GM19452 (cell line): ENCODE measurements at regions not wholly inside any gene's neighbourhood (a gene's known extent, or its start where the extent isn't known, plus 50 kb on each side); places are given as distances from the start of the nearest gene placed in this dataset.
A peak's percentile ranks its signal among the peaks of the same experiment; 100 is the strongest.
"Not testable (repeated sequence)": the region's sequence is repeated elsewhere in the genome, so short reads cannot be mapped to it uniquely, and the experiment has no call there.

ENCODE experiments used
- ATAC-seq: cut with Tn5 transposase; IDR thresholded peaks from one replicate; pipeline ENCODE4 v1.9.1; 2021; ENCODE audit not compliant: unreplicated experiment

- not testable (repeated sequence) for ATAC-seq
Measured at GRCh38 chr4:104662269-104662668, 167.6 kb upstream of the CXXC4 start.

- ATAC-seq, result no peak
Measured at GRCh38 chr4:104677116-104677515, 182.4 kb upstream of the CXXC4 start.

- no peak for ATAC-seq
Measured at GRCh38 chr4:104682311-104682710, 187.6 kb upstream of the CXXC4 start.

DNA sequence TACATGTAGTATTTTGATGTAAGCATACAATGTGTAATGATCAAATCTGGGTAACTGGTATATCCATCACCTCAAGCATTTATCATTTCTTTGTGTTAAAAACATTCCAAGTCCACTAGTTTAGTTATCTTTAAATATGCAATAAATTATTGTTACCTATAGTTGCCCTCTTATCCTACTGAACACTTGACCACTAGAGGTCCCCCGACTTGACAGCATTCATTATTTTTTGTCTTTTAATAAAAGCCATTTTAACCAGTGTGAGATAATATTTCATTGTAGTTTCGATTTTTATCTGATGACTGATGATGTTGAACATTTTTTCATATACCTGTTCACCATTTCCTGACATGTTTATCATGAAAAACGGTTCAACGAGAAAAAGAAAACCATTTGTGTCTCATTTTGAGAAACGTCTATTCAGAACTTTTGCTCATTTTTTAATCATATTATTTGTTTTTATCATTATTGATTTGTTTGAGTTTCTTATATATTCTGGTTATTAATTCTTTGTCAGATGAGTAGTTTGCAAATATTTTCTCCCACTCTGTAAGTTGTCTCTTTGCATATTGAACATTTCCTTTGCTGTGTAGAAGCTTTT, 199.0 kb upstream of the CXXC4 start:
- no peak for ATAC-seq

DNA sequence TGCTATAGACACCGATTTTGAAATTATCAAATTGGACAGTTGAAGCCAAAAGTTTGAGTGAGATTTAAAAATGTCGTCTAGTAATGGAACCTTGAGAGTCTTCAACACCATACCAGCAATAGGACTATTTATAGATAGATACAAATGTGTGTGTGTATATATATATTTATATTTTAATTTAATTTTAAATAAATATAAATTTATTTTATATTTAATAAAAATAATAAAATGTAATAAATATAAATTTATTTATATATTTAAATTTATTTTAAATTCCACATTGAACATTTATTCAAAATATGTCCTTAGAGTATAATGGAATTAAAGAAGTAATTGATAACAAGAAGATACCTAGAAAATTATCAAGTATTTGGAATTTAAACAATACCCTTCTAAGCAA, 221.9 kb upstream of the CXXC4 start:
- ATAC-seq, result no peak

- peak; percentile 98 for ATAC-seq
Measured at GRCh38 chr4:104719539-104720230, 225.0 kb upstream of the CXXC4 start.

DNA sequence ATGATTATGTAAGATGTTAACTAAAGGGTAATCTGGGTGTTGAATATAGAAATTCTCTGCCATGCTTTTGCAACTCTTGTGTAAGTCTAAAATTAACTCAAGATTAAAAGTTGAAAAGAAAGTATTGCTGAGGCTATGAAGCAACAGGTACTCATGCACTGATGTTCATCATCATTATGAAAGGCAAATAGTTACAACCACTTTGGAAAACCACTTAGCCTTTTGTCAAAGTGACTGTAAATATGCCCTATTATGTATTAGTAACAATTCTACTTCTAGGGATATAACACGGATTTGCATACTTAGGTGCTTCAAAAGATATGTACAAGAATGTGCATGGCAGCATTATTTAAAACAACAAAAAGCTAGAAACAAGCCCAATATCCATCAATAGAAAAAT, 227.8 kb upstream of the CXXC4 start:
- ATAC-seq, result no peak

DNA sequence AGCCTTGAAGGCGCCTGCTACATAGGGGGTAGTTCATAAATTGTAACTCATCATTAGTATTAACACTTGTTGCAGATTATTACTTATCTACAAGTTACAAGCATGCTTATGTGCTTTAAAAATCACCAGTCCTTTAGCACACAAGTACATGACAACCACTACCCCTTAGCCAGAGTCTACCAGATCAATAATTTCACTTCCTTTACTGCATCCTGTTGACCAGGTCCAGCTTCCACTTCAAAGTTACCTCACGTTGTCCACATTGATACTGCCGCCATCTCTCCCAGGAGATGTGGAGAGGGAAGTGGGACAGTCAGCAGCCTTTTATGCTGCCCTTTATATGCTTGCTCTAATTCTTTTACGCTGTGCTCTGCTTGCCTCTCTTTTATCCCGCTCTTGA, 231.3 kb upstream of the CXXC4 start:
- ATAC-seq, result no peak

DNA sequence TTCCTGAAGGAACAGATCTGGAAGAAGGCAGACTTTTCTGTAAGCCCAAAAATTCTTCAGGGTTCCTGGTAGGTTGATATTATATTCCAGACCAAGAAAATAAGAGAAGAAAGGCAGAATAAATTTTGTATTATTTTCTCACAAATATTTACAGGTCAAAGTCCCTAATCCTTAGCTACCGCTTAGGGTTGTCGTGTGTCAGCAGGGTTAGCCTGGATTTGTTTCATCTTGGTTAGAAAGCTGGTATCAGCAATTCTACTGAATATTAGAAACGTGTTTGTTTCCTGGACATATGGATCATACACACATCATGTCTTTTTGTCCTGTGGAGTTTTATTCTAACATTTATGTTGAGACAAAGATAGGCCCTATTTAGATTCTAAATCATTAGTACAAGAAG, 232.9 kb upstream of the CXXC4 start:
- ATAC-seq, result no peak

- ATAC-seq, result no peak
Measured at GRCh38 chr4:104728380-104729122, 233.9 kb upstream of the CXXC4 start.

DNA sequence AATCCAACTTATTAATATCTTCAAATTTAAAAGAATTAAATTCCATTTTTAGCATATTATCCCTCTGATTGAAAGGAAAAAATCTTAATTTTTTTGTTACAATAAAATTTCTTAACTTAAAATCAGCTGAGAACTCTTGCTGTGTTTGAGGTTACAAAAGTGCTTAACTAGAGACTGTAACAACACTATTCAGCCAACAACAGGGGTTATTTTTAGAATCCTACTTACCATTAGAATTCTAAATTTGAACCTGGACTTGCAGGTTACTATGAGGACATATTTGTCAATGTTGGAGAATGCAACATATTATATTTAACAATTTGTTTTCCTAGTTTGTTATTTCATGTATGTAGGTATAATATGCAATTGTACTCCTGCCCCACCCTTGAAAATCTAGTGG, 238.1 kb upstream of the CXXC4 start:
- ATAC-seq, result no peak

DNA sequence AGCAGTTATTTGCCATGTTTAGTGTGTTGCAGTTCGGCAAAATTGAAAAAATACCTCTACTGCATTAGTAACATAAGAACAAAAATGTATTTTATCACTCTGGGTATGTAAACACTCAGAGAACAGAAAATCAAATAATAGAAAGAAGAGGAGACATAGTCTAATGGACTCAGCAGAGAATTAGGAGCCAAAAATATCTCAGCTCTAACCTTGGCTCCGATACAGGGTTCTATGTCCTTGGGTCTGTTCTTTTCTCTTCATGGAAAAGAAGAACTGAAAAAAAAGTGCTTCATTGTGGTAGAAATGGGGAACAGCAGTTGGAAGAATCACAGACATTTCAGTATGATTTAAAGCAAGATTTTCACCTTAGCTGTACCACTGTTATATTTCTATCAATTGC, 240.5 kb upstream of the CXXC4 start:
- ATAC-seq, result no peak

DNA sequence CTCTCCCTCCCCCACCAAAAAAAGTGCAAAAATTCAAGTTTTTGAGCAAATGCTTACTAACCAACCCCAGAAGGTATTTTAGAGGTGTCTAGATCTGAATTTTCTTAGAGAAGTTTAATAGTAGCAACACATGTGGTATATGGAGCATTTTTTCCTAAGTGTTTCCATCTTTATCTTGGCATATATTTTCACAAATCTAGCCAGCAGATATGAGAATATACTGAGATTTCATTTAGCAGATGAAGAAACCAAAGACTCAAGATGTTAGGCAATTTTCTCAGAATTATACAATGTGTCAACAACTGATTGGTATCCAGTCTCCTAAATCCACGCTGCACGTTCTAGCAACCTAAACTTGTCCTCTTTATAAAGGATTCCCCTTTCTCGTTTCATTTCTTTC, 245.5 kb upstream of the CXXC4 start:
- no peak for ATAC-seq

DNA sequence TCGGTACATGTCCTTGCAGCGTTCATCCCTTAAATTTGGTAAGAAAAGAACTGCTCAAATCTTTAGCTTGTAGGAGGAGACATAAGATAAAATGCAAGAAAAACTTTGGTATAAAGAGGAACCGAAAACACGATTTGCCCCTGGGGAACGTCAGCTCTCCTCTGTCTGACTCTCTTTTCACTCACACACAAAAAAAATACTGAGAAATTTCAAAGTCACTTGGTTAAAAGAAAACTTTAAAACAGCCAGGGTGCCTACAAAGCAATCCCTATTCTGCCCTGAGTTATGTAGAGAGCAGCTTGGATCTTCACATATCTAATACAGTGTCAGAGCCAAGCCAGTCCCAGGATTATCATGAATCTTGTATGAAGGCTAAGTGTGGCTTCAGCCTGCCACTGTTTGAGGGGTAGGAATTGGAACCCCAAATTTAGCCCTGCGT, 248.5 kb upstream of the CXXC4 start:
- ATAC-seq, result peak; percentile 97

- no peak for ATAC-seq
Measured at GRCh38 chr4:104747635-104748034, 252.9 kb upstream of the CXXC4 start.

- ATAC-seq, result no peak
Measured at GRCh38 chr4:104749062-104749461, 254.4 kb upstream of the CXXC4 start.

DNA sequence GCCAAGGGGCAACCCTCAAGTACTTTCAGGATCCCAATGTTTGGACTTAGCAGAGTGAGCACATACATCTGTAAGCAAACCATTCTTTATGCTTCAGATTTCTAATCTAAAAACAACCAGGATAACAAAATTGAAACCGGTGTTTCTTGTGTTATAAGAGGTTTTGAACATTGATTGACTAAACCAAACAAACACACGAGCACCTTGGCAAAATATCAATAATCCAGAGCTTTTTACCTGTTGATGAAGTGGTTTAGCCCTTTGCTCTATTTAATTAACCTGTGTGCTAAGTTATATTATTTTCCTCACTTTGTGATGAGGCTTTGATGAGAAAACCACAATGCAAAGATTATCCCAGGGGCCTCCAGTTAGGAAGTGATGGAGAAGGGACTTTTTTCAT, 255.3 kb upstream of the CXXC4 start:
- no peak for ATAC-seq

DNA sequence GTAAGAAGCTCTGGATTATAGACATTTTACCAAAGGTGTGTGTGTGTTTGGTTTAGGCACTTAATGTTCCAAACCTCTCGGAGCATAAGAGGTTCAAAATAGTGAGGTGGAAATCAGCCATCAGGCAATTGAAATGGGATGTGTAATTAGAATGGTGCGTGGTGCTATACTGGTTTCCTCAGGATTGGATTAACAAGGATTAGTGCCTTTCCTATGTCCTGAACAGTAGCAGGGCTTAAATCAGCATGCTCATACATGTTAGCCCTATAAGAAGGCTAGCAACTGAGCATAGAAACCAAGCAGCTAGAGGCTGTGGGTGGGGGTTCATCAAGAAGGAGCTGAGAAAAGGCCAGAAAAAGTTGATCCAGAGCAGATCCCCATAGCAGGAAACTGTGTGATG, 256.8 kb upstream of the CXXC4 start:
- ATAC-seq, result no peak

- peak; percentile 80 for ATAC-seq
Measured at GRCh38 chr4:104752337-104752736, 257.6 kb upstream of the CXXC4 start.

DNA sequence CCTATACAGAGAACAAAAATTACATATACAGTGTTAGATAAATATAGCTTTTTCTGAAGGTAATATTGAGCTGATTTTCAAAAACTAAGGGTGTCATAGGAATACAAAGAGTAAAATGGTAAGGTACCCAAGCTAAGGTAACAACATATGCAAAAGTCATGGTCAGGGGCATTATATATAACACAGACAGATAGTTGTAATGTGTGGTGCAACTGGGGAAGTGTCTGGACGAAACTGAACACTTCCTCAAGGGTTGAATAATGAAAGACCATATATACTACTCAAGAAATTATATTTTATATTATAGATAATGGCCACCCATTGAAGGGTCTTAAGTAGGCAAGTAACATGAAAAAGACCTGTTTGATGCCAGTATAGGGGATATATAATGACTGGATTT, 262.1 kb upstream of the CXXC4 start:
- peak; percentile 30 for ATAC-seq

DNA sequence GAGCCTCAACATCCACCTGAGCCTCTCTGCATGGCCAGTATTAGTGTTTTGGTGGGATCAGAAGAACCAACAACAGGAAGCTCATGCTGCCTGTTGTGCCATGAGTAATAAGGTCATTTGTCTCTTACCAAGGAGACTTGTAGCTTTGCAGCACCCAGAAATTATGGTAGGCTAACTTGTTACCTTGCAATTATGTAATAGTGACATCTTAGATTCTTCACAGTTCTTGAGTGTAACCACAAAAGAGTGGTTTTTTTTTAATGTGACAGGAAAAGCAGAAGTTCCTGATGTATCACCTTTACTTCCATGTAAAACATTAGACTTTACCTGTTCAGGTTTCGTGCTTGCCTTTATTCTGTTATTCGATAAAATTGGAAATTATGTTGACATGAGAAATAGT, 263.9 kb upstream of the CXXC4 start:
- no peak for ATAC-seq

GRCh38 chr4:104763554-104764222, 269.0 kb upstream of the CXXC4 start:
- no peak for ATAC-seq
